HG02798 (cell line): ENCODE measurements at regions not wholly inside any gene's neighbourhood (a gene's known extent, or its start where the extent isn't known, plus 50 kb on each side); places are given as distances from the start of the nearest gene placed in this dataset.

Source experiments
- ATAC-seq: cut with Tn5 transposase; IDR thresholded peaks from one replicate; pipeline ENCODE4 v1.9.1; 2021; ENCODE audit warnings: mild to moderate bottlenecking; ENCODE audit not compliant: unreplicated experiment, poor library complexity

DNA sequence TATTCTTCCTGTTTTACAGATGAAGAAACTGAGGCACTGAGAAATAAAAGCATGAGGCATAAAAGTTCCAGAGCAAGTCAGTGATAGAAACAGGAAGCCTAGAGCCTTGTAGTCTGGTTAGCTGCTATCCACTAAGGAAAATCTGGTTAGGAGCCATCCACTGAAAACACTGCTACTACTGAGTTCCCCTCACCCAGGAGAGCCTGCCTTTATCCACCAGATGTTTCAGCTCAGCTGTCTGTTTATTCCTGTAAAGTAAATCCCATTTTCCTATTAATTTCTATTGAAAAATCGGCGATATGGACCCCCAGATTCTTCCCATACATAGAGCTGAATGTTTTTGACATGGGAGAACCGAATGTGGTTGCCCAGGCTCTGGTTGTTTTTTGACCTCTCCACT is 63.7 kb upstream of the LMO4 start:
- no peak for ATAC-seq

DNA sequence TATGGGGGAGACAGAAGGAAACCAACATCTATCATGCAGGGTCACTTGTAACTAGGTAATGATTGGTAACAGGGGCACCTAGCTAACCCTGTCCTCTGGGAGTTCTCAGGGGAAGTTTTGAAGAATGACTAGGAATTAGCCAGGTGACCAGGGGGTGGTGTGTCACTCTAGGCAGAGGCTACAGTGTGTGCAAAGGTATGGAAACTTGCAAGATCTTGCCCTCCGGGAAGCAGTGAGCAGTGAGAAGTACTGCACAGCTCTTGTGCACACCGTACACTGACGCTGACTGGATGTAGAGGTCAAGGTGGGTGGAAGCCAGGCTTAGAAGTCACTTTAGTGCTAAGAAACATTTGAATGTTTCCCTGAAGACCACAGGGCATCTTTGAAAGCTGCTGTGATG is 62.9 kb upstream of the LMO4 start:
- ATAC-seq = no peak

- ATAC-seq = no peak
Measured at GRCh38 chr1:87268111-87268510, 60.6 kb upstream of the LMO4 start.

DNA sequence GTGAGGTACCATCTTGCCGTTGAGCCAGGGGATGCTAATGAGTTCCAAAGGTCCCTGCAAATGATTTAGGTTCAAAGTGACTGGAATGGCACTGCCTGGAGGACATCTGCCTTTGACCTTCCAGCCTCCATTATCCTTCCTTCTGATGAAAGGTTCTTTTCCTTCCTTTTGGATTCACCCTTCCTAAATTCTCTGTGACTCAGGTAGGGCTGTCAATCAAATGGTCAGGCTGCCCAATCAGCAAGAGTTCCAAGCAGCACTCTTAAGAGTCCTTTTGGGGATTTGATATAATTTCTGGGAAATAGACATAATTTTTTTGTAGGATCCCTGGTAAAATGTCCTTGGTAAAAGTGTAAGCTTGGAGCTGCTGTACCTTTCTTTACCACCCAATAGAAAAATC is 58.8 kb upstream of the LMO4 start:
- no peak for ATAC-seq

GRCh38 chr1:87273291-87273690 is 55.4 kb upstream of the LMO4 start:
- no peak for ATAC-seq

GRCh38 chr1:87274851-87275250 is 53.8 kb upstream of the LMO4 start:
- no peak for ATAC-seq

- ATAC-seq = no peak
Measured at GRCh38 chr1:87278825-87279535, 49.7 kb upstream of the LMO4 start.
